Hematopoietic multipotent progenitor cell treated with erythropoietin and hydrocortisone succinate and interleukin-3 and kit ligand, for 8 days (in vitro differentiated cells): ENCODE measurements at regions not wholly inside any gene's neighbourhood (a gene's known extent, or its start where the extent isn't known, plus 50 kb on each side); places are given as distances from the start of the nearest gene placed in this dataset.
"Not testable (repeated sequence)": the region's sequence is repeated elsewhere in the genome, so short reads cannot be mapped to it uniquely, and the experiment has no call there.

Source experiments
- DNase-seq: peaks from one replicate; pipeline ENCODE4 v3.0.0-alpha.2; 2015

GRCh38 chr5:124973661-124974060 lies 227.2 kb upstream of the ZNF608 start:
- DNase-seq: no peak

GRCh38 chr5:124976086-124976485 lies 229.6 kb upstream of the ZNF608 start:
- DNase-seq: no peak

GRCh38 chr5:124979251-124979650 lies 232.8 kb upstream of the ZNF608 start:
- DNase-seq: no peak

- no peak for DNase-seq
Observed at GRCh38 chr5:124980163-124980941, 233.9 kb upstream of the ZNF608 start.

GRCh38 chr5:124981901-124982300 lies 235.5 kb upstream of the ZNF608 start:
- DNase-seq: no peak

GRCh38 chr5:124986170-124986569 lies 239.7 kb upstream of the ZNF608 start:
- no peak for DNase-seq

- no peak for DNase-seq
Observed at GRCh38 chr5:124986667-124987066, 240.2 kb upstream of the ZNF608 start.

- DNase-seq: not testable (repeated sequence)
Observed at GRCh38 chr5:124987786-124988185, 241.3 kb upstream of the ZNF608 start.

- DNase-seq: no peak
Observed at GRCh38 chr5:124990723-124991122, 244.3 kb upstream of the ZNF608 start.

GRCh38 chr5:124995421-124995820 lies 249.0 kb upstream of the ZNF608 start:
- DNase-seq: no peak

- no peak for DNase-seq
Observed at GRCh38 chr5:124996023-124996763, 249.8 kb upstream of the ZNF608 start.

GRCh38 chr5:124996764-124997077 lies 250.3 kb upstream of the ZNF608 start:
- no peak for DNase-seq

- DNase-seq: no peak
Observed at GRCh38 chr5:124997186-124997893, 250.9 kb upstream of the ZNF608 start.

- peak; percentile 2 for DNase-seq
Observed at GRCh38 chr5:124998520-124998919, 252.1 kb upstream of the ZNF608 start.

GRCh38 chr5:125002727-125003598 lies 256.5 kb upstream of the ZNF608 start:
- DNase-seq: peak; percentile 23

GRCh38 chr5:125004009-125004408 lies 257.6 kb upstream of the ZNF608 start:
- DNase-seq: no peak

- no peak for DNase-seq
Observed at GRCh38 chr5:125005266-125005665, 258.8 kb upstream of the ZNF608 start.

GRCh38 chr5:125006011-125006685 lies 259.7 kb upstream of the ZNF608 start:
- DNase-seq: no peak

- no peak for DNase-seq
Observed at GRCh38 chr5:125010356-125010755, 263.9 kb upstream of the ZNF608 start.

- DNase-seq: no peak
Observed at GRCh38 chr5:125011014-125011413, 264.6 kb upstream of the ZNF608 start.

GRCh38 chr5:125011419-125011818 lies 265.0 kb upstream of the ZNF608 start:
- DNase-seq: no peak

GRCh38 chr5:125011947-125012346 lies 265.5 kb upstream of the ZNF608 start:
- no peak for DNase-seq
